GM13977 (cell line): ENCODE measurements at regions not wholly inside any gene's neighbourhood (a gene's known extent, or its start where the extent isn't known, plus 50 kb on each side); places are given as distances from the start of the nearest gene placed in this dataset.

Experiments used
- DNase-seq: peaks from one replicate; pipeline ENCODE4 v3.0.0; 2012; ENCODE audit warnings: low spot score
- in situ Hi-C: fragments of 300-500 bp; cut with MboI; formaldehyde crosslinking; loops from one replicate; pipeline ENCODE4 v1.12.0; 2022; ENCODE audit warnings: low sequenced_read_pairs, low pct_unique_long_range_greater_than_20kb, mixed read lengths, inconsistent platforms; ENCODE audit not compliant: unreplicated experiment
- TF ChIP-seq, protein P1 (sequence below): IDR thresholded peaks from 2 replicates; pipeline ENCODE4 v1.5.1; 2012; ENCODE audit warnings: mild to moderate bottlenecking, control low read depth; ENCODE audit not compliant: insufficient read depth; ENCODE audit errors: extremely low read depth, missing control alignments

DNA sequence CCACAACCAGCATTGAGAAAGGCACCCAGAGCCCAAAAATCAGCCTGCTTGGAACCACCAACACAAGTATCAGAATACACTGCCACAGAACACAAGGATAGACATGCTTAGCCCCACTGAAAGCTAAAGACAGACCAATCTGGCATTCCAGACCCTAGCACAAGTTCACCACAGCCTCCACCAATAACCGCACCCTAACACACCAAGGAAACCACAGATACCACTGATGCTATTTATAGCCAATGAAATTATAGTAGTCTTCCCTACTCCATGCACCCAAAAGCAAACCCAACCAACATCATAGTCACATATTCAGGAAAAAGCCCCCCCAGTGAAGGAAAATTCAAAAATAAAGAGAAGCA, 83.9 kb upstream of the STT3B start:
- in situ Hi-C loops: no loop called here
- DNase-seq: no peak
- TF ChIP-seq, protein P1, sequence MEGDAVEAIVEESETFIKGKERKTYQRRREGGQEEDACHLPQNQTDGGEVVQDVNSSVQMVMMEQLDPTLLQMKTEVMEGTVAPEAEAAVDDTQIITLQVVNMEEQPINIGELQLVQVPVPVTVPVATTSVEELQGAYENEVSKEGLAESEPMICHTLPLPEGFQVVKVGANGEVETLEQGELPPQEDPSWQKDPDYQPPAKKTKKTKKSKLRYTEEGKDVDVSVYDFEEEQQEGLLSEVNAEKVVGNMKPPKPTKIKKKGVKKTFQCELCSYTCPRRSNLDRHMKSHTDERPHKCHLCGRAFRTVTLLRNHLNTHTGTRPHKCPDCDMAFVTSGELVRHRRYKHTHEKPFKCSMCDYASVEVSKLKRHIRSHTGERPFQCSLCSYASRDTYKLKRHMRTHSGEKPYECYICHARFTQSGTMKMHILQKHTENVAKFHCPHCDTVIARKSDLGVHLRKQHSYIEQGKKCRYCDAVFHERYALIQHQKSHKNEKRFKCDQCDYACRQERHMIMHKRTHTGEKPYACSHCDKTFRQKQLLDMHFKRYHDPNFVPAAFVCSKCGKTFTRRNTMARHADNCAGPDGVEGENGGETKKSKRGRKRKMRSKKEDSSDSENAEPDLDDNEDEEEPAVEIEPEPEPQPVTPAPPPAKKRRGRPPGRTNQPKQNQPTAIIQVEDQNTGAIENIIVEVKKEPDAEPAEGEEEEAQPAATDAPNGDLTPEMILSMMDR: no peak

DNA sequence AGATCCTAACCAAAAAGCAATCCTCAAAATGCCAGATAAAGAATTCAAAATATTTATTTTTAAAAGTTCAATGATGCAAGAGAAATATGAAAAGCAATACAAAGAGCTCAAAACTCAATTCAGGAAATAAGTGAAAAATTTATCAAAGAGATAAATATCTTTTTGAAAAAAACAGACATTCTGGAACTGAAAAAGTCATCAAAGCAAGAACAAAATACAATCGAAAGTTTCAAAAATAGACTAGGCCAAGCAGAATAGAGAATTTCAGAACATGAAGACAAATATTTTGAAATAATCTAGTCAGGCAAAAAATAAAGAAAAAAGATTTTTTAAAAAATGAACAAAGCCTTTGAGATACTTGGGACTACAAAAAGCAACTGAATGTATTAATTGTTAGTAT, 83.4 kb upstream of the STT3B start:
- in situ Hi-C loops: no loop called here
- peak; percentile 19 for DNase-seq
- TF ChIP-seq, protein P1: no peak

DNA sequence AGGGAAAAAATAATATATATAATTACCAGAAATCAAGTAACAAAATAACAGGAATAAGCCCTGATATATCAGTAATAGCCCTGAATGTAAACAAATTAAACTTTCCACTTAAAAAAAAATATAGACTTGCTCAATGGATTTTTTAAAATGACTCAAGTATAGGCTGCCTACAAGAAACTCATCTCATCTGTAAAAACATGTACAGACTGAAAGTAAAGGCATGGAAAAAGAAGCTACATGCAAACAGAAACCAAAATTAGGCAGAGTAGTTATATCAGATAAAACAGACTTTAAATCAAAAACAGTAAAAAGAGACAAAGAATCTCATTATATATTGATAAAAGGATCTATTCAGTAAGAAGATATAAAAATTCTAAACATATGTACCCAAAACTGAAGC, 82.4 kb upstream of the STT3B start:
- in situ Hi-C loops: no loop called here
- TF ChIP-seq, protein P1: no peak
- DNase-seq: no peak

DNA sequence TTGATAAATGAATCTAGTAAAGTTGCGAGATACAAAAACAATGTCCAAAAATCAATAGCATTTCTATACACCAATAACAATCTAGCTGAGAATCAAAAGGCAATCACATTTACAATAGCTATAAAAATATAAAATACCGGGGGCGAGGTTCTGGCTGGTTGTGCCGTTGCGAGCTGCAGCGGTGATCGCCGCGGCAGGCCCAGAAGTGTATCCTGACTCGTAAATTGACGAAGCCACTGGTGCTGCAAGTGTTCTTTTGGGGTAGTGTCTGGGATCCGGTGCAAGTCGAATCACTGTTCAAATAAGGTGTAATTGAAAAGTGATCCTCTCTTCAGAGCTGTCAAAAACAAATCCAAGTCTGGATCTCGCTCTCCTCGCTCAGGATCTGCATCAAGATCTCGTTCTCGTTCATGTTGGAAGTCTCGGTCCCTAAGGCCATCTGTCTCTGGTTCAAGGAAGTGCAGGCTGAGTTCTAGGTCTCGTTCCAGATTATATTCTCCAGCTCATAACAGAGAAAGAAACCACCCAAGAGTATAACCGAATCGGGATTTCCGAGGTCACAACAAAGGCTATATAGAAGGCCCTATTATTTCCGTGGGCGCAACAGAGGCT, 80.1 kb upstream of the STT3B start:
- in situ Hi-C loops: no loop called here
- TF ChIP-seq, protein P1: no peak
- no peak for DNase-seq

DNA sequence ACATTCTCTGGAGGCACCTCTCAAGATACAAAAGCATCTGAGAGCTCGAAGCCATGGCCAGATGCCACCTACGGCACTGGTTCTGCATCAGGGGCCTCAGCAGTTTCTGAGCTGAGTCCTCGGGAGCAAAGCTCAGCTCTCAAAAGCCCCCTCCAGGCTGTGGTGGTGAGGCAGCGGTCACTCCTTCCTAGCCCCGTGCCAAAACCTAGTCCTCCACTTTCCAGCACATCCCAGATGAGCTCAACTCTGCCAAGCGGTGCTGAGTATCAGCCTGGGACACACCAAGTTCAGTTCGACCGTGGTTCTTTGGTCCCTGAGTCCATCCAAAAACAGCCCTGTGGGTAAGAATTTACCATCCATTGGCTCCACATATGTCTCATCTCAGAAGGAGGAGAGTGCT, 79.3 kb upstream of the STT3B start:
- DNase-seq: no peak
- in situ Hi-C loops: no loop called here
- TF ChIP-seq, protein P1: no peak

DNA sequence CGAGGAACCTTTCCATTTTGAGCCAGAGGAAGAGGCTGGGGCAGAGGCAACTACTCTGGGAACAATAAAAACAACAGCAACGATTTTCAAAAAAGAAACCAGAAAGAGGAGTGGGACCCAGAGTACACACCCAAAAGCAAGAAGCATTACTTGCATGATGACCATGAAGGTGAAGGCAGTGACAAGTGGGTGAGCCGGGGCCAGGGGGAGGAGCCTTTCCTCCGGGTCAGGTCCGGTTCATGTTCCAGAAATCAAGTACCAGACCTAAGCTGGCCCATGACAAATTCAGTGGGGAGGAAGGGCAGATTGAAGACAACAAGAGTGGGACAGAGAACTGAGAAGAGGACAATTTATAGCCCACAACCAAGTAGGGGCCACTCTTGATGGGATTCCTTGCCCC, 77.2 kb upstream of the STT3B start:
- TF ChIP-seq, protein P1: no peak
- in situ Hi-C loops: no loop called here
- no peak for DNase-seq

DNA sequence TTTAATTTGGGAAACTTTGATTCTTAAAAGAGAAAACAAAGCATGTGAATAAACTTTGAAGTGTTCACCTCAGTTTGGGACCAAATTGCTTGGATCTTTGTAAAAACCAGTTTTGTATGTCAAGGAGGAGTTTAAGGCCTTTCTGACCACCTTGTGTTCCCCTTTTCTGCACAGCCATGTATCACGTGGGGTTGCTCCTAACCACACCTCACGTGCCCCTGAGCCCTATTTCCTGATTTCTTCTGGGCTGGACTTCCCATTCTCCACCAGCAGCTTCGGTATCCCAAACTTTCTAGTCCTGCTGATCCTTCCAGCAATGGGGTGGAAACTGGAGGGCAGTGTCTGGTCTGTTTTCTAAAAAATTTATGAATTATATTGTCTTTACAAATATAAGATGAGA, 76.4 kb upstream of the STT3B start:
- DNase-seq: no peak
- TF ChIP-seq, protein P1: no peak
- in situ Hi-C loops: no loop called here
